GM10266 (cell line): ENCODE measurements at regions not wholly inside any gene's neighbourhood (a gene's known extent, or its start where the extent isn't known, plus 50 kb on each side); places are given as distances from the start of the nearest gene placed in this dataset.

ENCODE experiments used
- DNase-seq: peaks from one replicate; pipeline ENCODE4 v3.0.0; 2012; ENCODE audit errors: extremely low spot score
- CTCF ChIP-seq: IDR thresholded peaks from 2 replicates; pipeline ENCODE4 v1.5.1; 2012; ENCODE audit warnings: mild to moderate bottlenecking, low read depth; ENCODE audit not compliant: control insufficient read depth, insufficient read depth; ENCODE audit errors: missing control alignments

GRCh38 chr12:115638733-115639647 is 638.5 kb downstream of the MED13L start:
- TF ChIP-seq CTCF: no peak
- no peak for DNase-seq

- DNase-seq: no peak
- no peak for TF ChIP-seq CTCF
Observed at GRCh38 chr12:115636546-115636945, 640.9 kb downstream of the MED13L start.

GRCh38 chr12:115632308-115632707 is 645.2 kb downstream of the MED13L start:
- TF ChIP-seq CTCF: no peak
- DNase-seq: no peak

- DNase-seq: no peak
- TF ChIP-seq CTCF: no peak
Observed at GRCh38 chr12:115630136-115630535, 647.4 kb downstream of the MED13L start.

GRCh38 chr12:115626210-115626609 is 651.3 kb downstream of the MED13L start:
- DNase-seq: no peak
- TF ChIP-seq CTCF: no peak

GRCh38 chr12:115623764-115624334 is 653.6 kb downstream of the MED13L start:
- no peak for DNase-seq
- no peak for TF ChIP-seq CTCF

GRCh38 chr12:115623275-115623674 is 654.2 kb downstream of the MED13L start:
- DNase-seq: no peak
- no peak for TF ChIP-seq CTCF
